ENCODE measurements at regions not wholly inside any gene's neighbourhood (a gene's known extent, or its start where the extent isn't known, plus 50 kb on each side); places are given as distances from the start of the nearest gene placed in this dataset.

DNA sequence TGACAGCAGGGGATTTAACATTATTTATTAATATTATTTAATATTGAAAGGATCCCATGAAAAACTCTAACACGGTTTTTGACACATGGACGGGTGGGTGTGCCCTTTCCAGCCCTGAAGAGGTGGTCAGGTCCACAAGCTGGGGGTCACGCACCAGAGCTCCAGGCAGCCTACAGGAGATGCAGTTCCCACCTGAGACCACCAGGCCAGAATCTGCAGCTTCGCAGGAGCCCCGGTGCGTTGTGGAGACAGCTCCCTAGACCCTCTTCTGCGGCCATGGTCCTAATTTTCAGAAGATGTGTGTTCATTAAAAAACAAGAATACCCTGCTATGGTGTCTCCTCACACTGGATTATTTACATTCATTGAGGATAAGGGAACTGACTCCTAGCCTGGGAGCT is 331.1 kb downstream of the C16orf95 start:
- Histone ChIP-seq H3K79me2 (ENCODE audit: low read length) (no peaks in the 10 kb centered on the region), H3K36me3 (replicated peaks; ENCODE audit: low read depth, low read length) (no peaks in the 10 kb centered on the region), H3K9ac (ENCODE audit: low read length) (no peak overlapping the region), H3K27me3 (ENCODE audit: low read depth, low read length) (no peaks in the 10 kb centered on the region), H3K9me3 (ENCODE audit: insufficient read depth, low read length) (no peaks in the 10 kb centered on the region), H2AFZ (ENCODE audit: low read depth, low read length) (no peak overlapping the region), H3K4me2 (ENCODE audit: low read length) (no peak overlapping the region), H3K4me1 (ENCODE audit: low read length) (no peaks in the 10 kb centered on the region), H4K20me1 (ENCODE audit: insufficient read depth, low read length) (no peaks in the 10 kb centered on the region), H3K4me3 (ENCODE audit: low read length) (no peak overlapping the region), H3K27ac (ENCODE audit: low read length) (no peak overlapping the region)
- TF ChIP-seq EZH2phosphoT487 (IDR thresholded peaks at IDR 0.05; ENCODE audit: low read depth): no peak
- TF ChIP-seq, protein P1, sequence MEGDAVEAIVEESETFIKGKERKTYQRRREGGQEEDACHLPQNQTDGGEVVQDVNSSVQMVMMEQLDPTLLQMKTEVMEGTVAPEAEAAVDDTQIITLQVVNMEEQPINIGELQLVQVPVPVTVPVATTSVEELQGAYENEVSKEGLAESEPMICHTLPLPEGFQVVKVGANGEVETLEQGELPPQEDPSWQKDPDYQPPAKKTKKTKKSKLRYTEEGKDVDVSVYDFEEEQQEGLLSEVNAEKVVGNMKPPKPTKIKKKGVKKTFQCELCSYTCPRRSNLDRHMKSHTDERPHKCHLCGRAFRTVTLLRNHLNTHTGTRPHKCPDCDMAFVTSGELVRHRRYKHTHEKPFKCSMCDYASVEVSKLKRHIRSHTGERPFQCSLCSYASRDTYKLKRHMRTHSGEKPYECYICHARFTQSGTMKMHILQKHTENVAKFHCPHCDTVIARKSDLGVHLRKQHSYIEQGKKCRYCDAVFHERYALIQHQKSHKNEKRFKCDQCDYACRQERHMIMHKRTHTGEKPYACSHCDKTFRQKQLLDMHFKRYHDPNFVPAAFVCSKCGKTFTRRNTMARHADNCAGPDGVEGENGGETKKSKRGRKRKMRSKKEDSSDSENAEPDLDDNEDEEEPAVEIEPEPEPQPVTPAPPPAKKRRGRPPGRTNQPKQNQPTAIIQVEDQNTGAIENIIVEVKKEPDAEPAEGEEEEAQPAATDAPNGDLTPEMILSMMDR (IDR thresholded peaks at IDR 0.05; ENCODE audit: low read depth, low read length): no peak

DNA sequence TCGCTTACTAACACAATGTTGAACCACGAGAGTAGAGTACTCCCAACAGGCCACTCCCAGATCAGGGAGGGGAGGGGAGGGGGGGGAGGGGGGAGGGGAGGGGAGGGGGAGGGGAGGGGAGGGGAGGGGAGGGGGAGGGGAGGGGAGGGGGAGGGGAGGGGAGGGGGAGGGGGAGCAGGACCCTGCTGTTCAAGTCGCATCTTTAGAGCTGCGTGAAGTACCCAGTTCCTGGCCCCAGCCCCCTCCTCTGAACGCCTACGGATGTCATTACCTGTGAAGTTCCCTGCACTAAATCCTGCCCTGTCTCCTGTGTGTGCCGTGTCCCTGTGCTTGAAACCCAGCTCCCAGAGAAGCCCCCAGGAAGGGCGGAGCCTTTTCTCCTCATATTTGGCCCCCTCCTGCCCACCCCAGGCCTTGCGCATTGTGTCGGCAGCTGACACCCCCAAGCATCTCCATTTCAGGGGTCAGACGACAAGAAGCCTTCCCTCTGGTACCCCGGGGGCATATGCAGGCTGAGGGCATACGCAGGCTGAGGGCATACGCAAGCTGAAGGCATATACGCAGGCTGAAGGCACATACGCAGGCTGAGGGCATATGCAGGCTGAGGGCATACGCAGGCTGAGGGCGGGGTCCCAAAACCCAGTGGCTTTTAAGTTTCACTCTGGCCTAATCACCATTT is 330.2 kb downstream of the C16orf95 start:
- no peak overlapping the region for H3K27ac ChIP-seq (ENCODE audit: low read length)
- no peaks in the 10 kb centered on the region for H4K20me1 ChIP-seq (ENCODE audit: insufficient read depth, low read length)
- H3K27me3 ChIP-seq (ENCODE audit: low read depth, low read length): no peaks in the 10 kb centered on the region
- H3K4me3 ChIP-seq (ENCODE audit: low read length): no peak overlapping the region
- TF ChIP-seq, protein P1 (IDR thresholded peaks at IDR 0.05; ENCODE audit: low read depth, low read length): no peak
- TF ChIP-seq EZH2phosphoT487 (IDR thresholded peaks at IDR 0.05; ENCODE audit: low read depth): no peak
- H3K4me2 ChIP-seq (ENCODE audit: low read length): no peak overlapping the region
- H2AFZ ChIP-seq (ENCODE audit: low read depth, low read length): no peak overlapping the region
- H3K36me3 ChIP-seq (replicated peaks; ENCODE audit: low read depth, low read length): no peaks in the 10 kb centered on the region
- H3K9ac ChIP-seq (ENCODE audit: low read length): no peak overlapping the region
- H3K4me1 ChIP-seq (ENCODE audit: low read length): no peaks in the 10 kb centered on the region
- H3K79me2 ChIP-seq (ENCODE audit: low read length): no peaks in the 10 kb centered on the region
- no peaks in the 10 kb centered on the region for H3K9me3 ChIP-seq (ENCODE audit: insufficient read depth, low read length)

DNA sequence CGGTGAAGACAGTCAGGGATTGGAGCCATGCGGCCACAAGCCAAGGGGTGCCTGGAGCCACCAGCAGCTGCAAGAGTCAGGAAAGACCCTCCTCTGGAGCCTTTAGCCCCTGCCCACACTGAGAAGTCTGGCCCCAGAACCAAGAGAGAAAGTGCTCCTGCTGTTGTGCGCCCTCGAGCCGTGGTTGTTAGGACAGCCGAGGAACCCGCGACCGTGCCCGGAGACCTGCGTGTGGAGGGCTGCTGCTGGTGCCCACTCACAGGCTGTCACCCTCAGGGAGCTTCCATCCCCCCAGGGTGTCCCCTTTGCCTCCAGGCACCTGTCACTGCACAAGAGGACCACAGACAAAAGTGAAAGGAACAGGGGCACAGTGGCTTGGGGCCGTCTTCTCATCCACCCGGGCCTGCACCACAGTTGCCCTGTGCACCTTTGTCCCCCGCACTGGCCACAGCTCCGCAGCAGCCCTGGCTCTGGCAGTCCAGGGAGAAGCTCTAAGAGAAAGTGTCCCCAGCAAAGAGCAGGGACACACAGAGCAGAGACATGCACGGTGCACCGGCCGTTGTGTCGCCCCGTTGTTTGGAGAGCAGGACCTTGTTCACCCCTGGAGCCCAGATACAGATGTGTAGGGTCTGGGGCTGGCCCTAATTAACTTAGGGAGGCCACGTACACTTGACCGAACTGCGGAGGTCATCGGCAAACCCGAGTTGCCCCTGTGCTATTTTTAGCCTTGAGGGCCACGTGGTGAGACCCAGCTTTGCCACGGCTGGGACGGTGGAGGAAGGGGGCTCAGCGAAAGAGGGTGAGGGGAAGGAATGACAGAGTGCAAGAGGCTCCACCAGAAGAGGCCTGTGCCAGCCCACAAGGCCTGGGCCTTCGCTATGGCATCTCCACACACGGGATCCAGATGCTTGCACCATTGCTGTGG is 329.2 kb downstream of the C16orf95 start:
- Histone ChIP-seq H3K4me3 (ENCODE audit: low read length) (no peak overlapping the region), H3K79me2 (ENCODE audit: low read length) (no peaks in the 10 kb centered on the region), H3K4me1 (ENCODE audit: low read length) (no peaks in the 10 kb centered on the region), H2AFZ (ENCODE audit: low read depth, low read length) (no peak overlapping the region), H3K4me2 (ENCODE audit: low read length) (no peak overlapping the region), H4K20me1 (ENCODE audit: insufficient read depth, low read length) (no peaks in the 10 kb centered on the region), H3K36me3 (replicated peaks; ENCODE audit: low read depth, low read length) (no peaks in the 10 kb centered on the region), H3K27ac (ENCODE audit: low read length) (no peak overlapping the region), H3K27me3 (ENCODE audit: low read depth, low read length) (no peaks in the 10 kb centered on the region), H3K9ac (ENCODE audit: low read length) (no peak overlapping the region), H3K9me3 (ENCODE audit: insufficient read depth, low read length) (no peaks in the 10 kb centered on the region)
- TF ChIP-seq EZH2phosphoT487 (IDR thresholded peaks at IDR 0.05; ENCODE audit: low read depth): no peak
- TF ChIP-seq, protein P1 (IDR thresholded peaks at IDR 0.05; ENCODE audit: low read depth, low read length): no peak
